Activated T-helper 17 cell treated with anti-CD3 and anti-CD28 coated beads, Interleukin-2, amount 50 U/mL, for 72 hours (primary cell): ENCODE measurements at regions not wholly inside any gene's neighbourhood (a gene's known extent, or its start where the extent isn't known, plus 50 kb on each side); places are given as distances from the start of the nearest gene placed in this dataset.
A peak's percentile ranks its signal among the peaks of the same experiment; 100 is the strongest.

Experiments used
- ATAC-seq: fragments of 150-1000 bp; cut with Tn5 transposase; replicated peaks from 2 replicates; pipeline ENCODE4 v1.10.0; 2021; ENCODE audit warnings: mild to moderate bottlenecking, moderate library complexity
- H3K27ac Mint-ChIP-seq: one replicate; pipeline ENCODE4 v1.8.0; 2022; ENCODE audit warnings: mixed read lengths
- H3K27me3 Mint-ChIP-seq: one replicate; pipeline ENCODE4 v1.8.0; 2022; ENCODE audit warnings: mixed read lengths
- H3K36me3 Mint-ChIP-seq: one replicate; pipeline ENCODE4 v1.8.0; 2022; ENCODE audit warnings: low read depth, mild to moderate bottlenecking, mixed read lengths
- H3K4me1 Mint-ChIP-seq: one replicate; pipeline ENCODE4 v1.8.0; 2022; ENCODE audit warnings: mixed read lengths
- H3K4me3 Mint-ChIP-seq: one replicate; pipeline ENCODE4 v1.8.0; 2022; ENCODE audit warnings: mild to moderate bottlenecking, mixed read lengths
- H3K9me3 Mint-ChIP-seq: one replicate; pipeline ENCODE4 v1.8.0; 2022; ENCODE audit warnings: mixed read lengths

- H3K27me3 Mint-ChIP-seq = no peaks in the 10 kb centered on the region
Observed at GRCh38 chr15:57767481-57767880, 61.0 kb downstream of the POLR2M start.

GRCh38 chr15:57769266-57769665 lies 62.8 kb downstream of the POLR2M start:
- H3K27ac Mint-ChIP-seq = no peak overlapping the region
- no peaks in the 10 kb centered on the region for H3K36me3 Mint-ChIP-seq
- no peaks in the 10 kb centered on the region for H3K9me3 Mint-ChIP-seq
- H3K27me3 Mint-ChIP-seq = no peaks in the 10 kb centered on the region
- H3K4me1 Mint-ChIP-seq = no peaks in the 10 kb centered on the region
- H3K4me3 Mint-ChIP-seq = no peak overlapping the region
- ATAC-seq = no peak

More at GRCh38 chr15:57767481-57767880, 61.0 kb downstream of the POLR2M start:
- no peaks in the 10 kb centered on the region for H3K4me1 Mint-ChIP-seq
- no peak for ATAC-seq
- no peak overlapping the region for H3K27ac Mint-ChIP-seq
- no peaks in the 10 kb centered on the region for H3K9me3 Mint-ChIP-seq
- H3K4me3 Mint-ChIP-seq = no peak overlapping the region
- no peaks in the 10 kb centered on the region for H3K36me3 Mint-ChIP-seq

DNA sequence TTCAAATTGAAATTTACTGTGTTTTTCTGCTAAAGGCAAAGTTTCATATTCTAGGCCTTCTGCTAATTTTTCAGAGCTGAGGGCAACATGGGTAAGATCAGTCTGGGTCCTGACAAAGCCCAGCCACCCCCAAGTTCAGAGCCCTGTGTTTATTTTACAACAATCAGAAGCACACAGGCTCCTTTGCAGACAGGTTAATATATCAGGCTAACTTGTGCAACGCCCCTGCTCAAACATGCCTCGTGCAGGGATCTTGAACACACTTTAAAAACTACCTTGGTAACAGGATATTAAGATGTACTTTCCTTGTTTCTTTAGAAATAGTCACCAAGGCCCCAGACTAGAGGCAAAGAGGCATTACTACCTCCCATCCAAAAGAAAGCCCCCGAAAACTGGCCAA lies 64.0 kb downstream of the POLR2M start:
- Mint-ChIP-seq H3K4me1 (no peaks in the 10 kb centered on the region), H3K4me3 (no peak overlapping the region), H3K36me3 (no peaks in the 10 kb centered on the region), H3K9me3 (no peaks in the 10 kb centered on the region), H3K27ac (no peak overlapping the region), H3K27me3 (no peaks in the 10 kb centered on the region)
- ATAC-seq = no peak

GRCh38 chr15:57772223-57772957 lies 65.9 kb downstream of the POLR2M start:
- ATAC-seq = peak; percentile 82
- H3K4me1 Mint-ChIP-seq = peaks cover 7% of the 10 kb centered on the region
- no peaks in the 10 kb centered on the region for H3K27me3 Mint-ChIP-seq
- no peak overlapping the region for H3K4me3 Mint-ChIP-seq
- no peaks in the 10 kb centered on the region for H3K9me3 Mint-ChIP-seq
- H3K27ac Mint-ChIP-seq = no peak overlapping the region
- no peaks in the 10 kb centered on the region for H3K36me3 Mint-ChIP-seq

DNA sequence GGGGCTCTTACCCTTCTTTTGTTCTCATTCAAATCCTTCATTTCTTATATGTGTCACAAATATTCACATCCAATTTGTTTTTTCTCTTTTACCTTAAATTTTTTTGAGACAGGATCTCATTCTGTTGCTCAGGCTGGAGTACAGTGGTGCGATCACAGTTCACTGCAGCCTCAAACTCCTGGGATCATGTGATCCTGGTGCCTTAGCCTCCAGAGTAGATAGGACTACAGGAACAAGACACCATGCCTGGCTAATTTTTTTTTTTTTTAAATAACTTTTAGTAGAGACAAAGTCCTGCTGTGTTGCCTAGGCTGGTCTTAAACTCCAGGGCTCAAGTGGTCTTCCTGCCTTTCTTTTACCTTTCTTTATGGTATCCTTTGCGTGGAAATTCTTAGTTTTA lies 66.5 kb downstream of the POLR2M start:
- H3K4me1 Mint-ChIP-seq = peaks cover 7% of the 10 kb centered on the region
- no peak overlapping the region for H3K4me3 Mint-ChIP-seq
- no peak overlapping the region for H3K27ac Mint-ChIP-seq
- no peak for ATAC-seq
- no peaks in the 10 kb centered on the region for H3K27me3 Mint-ChIP-seq
- no peaks in the 10 kb centered on the region for H3K9me3 Mint-ChIP-seq
- no peaks in the 10 kb centered on the region for H3K36me3 Mint-ChIP-seq

DNA sequence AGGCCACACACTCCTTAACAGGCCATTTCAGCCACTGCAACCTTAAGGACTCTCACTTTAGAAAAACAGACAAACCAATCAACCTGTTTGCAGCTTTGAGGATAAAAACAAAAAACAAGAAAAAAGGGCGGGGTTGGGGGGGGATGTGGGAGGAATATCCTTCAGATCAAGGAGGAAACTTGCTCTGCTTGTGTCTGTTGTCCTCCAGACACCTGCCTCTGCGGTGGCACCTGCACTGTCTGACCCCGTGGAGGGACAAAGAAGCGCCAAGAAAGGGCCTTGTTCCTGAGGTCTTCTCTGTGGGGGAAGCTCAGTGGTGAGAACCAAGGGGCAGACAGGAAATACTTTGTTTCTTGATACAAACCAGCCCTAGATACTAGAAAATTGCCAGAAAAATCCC lies 70.5 kb downstream of the POLR2M start:
- ATAC-seq = no peak
- Mint-ChIP-seq H3K9me3 (no peaks in the 10 kb centered on the region), H3K4me1 (peaks cover 12% of the 10 kb centered on the region), H3K36me3 (no peaks in the 10 kb centered on the region), H3K27ac (no peak overlapping the region), H3K4me3 (no peak overlapping the region), H3K27me3 (no peaks in the 10 kb centered on the region)

DNA sequence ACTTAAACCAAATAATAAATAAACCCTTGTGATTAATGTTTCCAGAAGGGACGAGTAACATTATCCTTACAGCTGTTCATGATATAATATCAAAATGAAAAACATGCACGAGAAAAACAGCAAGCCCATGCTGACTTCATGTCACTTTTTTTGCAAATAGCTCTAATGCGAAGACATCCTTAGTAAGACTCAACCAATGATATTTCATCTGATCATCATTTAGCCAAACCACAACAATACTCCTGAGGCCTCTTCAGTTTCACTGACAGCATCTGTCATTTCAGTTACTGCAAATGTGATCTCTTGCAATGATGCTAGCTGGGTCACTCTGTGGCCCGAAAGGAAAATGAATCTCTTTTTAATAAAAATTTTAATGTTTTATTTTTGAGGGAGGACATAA lies 74.0 kb downstream of the POLR2M start:
- no peak overlapping the region for H3K4me3 Mint-ChIP-seq
- ATAC-seq = no peak
- no peaks in the 10 kb centered on the region for H3K36me3 Mint-ChIP-seq
- H3K27ac Mint-ChIP-seq = no peak overlapping the region
- H3K9me3 Mint-ChIP-seq = no peaks in the 10 kb centered on the region
- H3K27me3 Mint-ChIP-seq = peaks cover 4% of the 10 kb centered on the region
- H3K4me1 Mint-ChIP-seq = peaks cover 12% of the 10 kb centered on the region

- peaks cover 6% of the 10 kb centered on the region for H3K4me1 Mint-ChIP-seq
- ATAC-seq = no peak
- H3K9me3 Mint-ChIP-seq = no peaks in the 10 kb centered on the region
- H3K27me3 Mint-ChIP-seq = peaks cover 13% of the 10 kb centered on the region
- H3K4me3 Mint-ChIP-seq = no peak overlapping the region
- no peak overlapping the region for H3K27ac Mint-ChIP-seq
- no peaks in the 10 kb centered on the region for H3K36me3 Mint-ChIP-seq
Observed at GRCh38 chr15:57782731-57783130, 76.2 kb downstream of the POLR2M start.

- Mint-ChIP-seq H3K27ac (no peak overlapping the region), H3K36me3 (no peaks in the 10 kb centered on the region), H3K4me3 (no peak overlapping the region), H3K27me3 (peaks cover 25% of the 10 kb centered on the region), H3K9me3 (no peaks in the 10 kb centered on the region), H3K4me1 (peaks cover 2% of the 10 kb centered on the region)
- no peak for ATAC-seq
Observed at GRCh38 chr15:57784081-57784511, 77.6 kb downstream of the POLR2M start.

- Mint-ChIP-seq H3K9me3 (no peaks in the 10 kb centered on the region), H3K4me1 (no peaks in the 10 kb centered on the region), H3K36me3 (no peaks in the 10 kb centered on the region), H3K27ac (no peak overlapping the region), H3K27me3 (peaks cover 28% of the 10 kb centered on the region), H3K4me3 (no peak overlapping the region)
- ATAC-seq = no peak
Observed at GRCh38 chr15:57785039-57785438, 78.5 kb downstream of the POLR2M start.

DNA sequence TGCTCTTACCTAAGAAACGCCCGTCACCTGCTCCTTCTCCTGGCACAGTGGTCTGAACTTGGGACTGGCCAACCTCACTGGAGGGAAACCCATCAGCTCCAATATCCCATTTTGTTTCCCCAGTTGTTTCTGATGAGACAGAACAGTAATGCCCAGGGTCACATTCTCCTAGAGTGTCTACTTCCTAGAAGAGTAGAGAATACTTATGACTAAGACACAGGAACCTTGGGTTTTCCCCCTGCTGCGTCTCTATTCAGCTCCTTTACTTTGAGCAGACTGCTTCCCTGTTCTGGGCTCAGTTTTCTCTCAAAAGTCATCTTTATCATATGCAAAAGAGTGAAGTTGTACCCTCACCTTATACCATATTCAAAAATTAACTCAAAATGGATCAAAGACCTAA lies 79.4 kb downstream of the POLR2M start:
- H3K4me3 Mint-ChIP-seq = no peak overlapping the region
- no peaks in the 10 kb centered on the region for H3K36me3 Mint-ChIP-seq
- H3K4me1 Mint-ChIP-seq = no peaks in the 10 kb centered on the region
- no peaks in the 10 kb centered on the region for H3K9me3 Mint-ChIP-seq
- H3K27me3 Mint-ChIP-seq = peaks cover 28% of the 10 kb centered on the region
- no peak overlapping the region for H3K27ac Mint-ChIP-seq
- peak; percentile 56 for ATAC-seq

- H3K27ac Mint-ChIP-seq = no peak overlapping the region
- ATAC-seq = no peak
- H3K4me3 Mint-ChIP-seq = no peak overlapping the region
- H3K9me3 Mint-ChIP-seq = no peaks in the 10 kb centered on the region
- H3K36me3 Mint-ChIP-seq = no peaks in the 10 kb centered on the region
- H3K27me3 Mint-ChIP-seq = peaks cover 33% of the 10 kb centered on the region
- H3K4me1 Mint-ChIP-seq = no peaks in the 10 kb centered on the region
Observed at GRCh38 chr15:57789225-57789624, 82.7 kb downstream of the POLR2M start.

DNA sequence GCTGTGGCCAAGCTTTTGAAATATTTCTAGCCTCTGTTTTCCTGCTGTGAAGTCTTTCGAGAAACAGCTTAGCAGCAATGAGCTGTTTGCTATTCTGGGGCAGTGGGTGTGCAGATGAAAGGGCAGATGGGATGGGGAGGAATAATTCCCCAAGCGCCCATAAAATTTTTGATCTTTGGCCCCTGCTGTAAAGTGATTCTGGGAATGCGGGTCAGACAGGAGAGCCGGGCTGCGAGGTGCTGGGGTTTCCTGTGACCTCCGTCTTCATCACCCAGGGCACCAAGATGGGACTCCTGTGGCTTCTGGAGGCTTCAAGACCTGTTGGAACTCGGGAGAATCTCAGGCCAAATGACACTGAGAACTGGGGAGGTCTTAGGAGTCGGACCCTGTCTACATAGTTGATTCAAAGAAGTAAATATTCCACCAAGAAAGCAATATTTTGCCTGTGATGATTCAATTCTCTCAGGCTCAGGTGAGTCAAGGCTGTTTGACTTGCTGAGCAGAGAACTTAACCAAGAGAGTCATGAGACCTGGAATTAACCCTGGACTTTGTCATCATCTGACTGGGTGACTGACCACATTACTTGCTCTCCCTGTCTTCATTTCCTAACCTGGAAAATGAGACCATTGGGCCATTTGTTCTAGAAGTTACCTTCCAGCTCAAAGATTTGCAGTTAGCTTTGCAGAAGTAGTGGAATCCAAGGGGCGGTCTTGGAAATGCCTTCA lies 86.4 kb downstream of the POLR2M start:
- no peak for ATAC-seq
- Mint-ChIP-seq H3K9me3 (no peaks in the 10 kb centered on the region), H3K27me3 (peaks cover 21% of the 10 kb centered on the region)

DNA sequence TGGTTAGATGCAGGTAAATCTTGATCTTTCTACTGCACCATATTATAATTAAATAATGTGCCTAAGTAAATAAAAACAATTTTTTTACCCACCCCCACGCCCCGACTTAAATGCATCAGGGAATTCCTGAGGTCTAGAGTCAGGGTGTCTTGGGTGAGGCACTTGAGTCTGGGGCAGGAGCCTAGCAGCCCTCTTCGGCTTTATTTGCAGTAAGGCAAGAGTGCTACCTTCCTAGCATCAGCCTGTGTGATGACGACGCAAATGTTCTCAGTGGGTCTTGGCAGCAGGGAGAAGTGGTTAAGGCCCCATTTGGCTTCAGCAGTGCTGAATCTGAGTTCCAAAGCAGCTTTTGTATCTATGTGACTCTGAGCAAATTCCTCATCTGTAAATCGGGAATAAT lies 88.7 kb downstream of the POLR2M start:
- Mint-ChIP-seq H3K27ac (no peak overlapping the region), H3K4me3 (no peak overlapping the region), H3K27me3 (peaks cover 10% of the 10 kb centered on the region), H3K9me3 (no peaks in the 10 kb centered on the region), H3K4me1 (no peaks in the 10 kb centered on the region), H3K36me3 (no peaks in the 10 kb centered on the region)
- ATAC-seq = no peak

More for the DNA sequence above, 86.4 kb downstream of the POLR2M start:
- Mint-ChIP-seq H3K36me3 (no peaks in the 10 kb centered on the region), H3K27ac (no peak overlapping the region), H3K4me3 (no peak overlapping the region), H3K4me1 (no peaks in the 10 kb centered on the region)

GRCh38 chr15:57796146-57796545 lies 89.6 kb downstream of the POLR2M start:
- ATAC-seq = no peak
- no peak overlapping the region for H3K27ac Mint-ChIP-seq
- no peaks in the 10 kb centered on the region for H3K9me3 Mint-ChIP-seq
- no peaks in the 10 kb centered on the region for H3K36me3 Mint-ChIP-seq
- H3K4me3 Mint-ChIP-seq = no peak overlapping the region
- peaks cover 14% of the 10 kb centered on the region for H3K27me3 Mint-ChIP-seq
- H3K4me1 Mint-ChIP-seq = no peaks in the 10 kb centered on the region
